ENCODE measurements at regions not wholly inside any gene's neighbourhood (a gene's known extent, or its start where the extent isn't known, plus 50 kb on each side); places are given as distances from the start of the nearest gene placed in this dataset.
"Not testable (repeated sequence)": the region's sequence is repeated elsewhere in the genome, so short reads cannot be mapped to it uniquely, and the experiment has no call there.

GRCh38 chr22:26763633-26764361 is 106.4 kb downstream of the MIAT start:
- Mint-ChIP-seq H3K4me3 (no peak overlapping the region), H3K27me3 (no peaks in the 10 kb centered on the region), H3K27ac (no peak overlapping the region), H3K9me3 (ENCODE audit: low read depth) (no peaks in the 10 kb centered on the region), H3K36me3 (peaks cover 13% of the 10 kb centered on the region), H3K4me1 (ENCODE audit: low read depth) (peaks cover 3% of the 10 kb centered on the region)

- peaks cover 3% of the 10 kb centered on the region for H3K4me1 Mint-ChIP-seq (ENCODE audit: low read depth)
- H3K27me3 Mint-ChIP-seq = no peaks in the 10 kb centered on the region
- peaks cover 13% of the 10 kb centered on the region for H3K36me3 Mint-ChIP-seq
- no peaks in the 10 kb centered on the region for H3K9me3 Mint-ChIP-seq (ENCODE audit: low read depth)
- H3K4me3 Mint-ChIP-seq = no peak overlapping the region
- no peak overlapping the region for H3K27ac Mint-ChIP-seq
These were observed 109.3 kb downstream of the MIAT start for GRCh38 chr22:26766510-26767350.

- no peaks in the 10 kb centered on the region for H3K27me3 Mint-ChIP-seq
- no peak overlapping the region for H3K27ac Mint-ChIP-seq
- H3K4me1 Mint-ChIP-seq (ENCODE audit: low read depth) = peaks cover 3% of the 10 kb centered on the region
- H3K36me3 Mint-ChIP-seq = peaks cover 13% of the 10 kb centered on the region
- H3K9me3 Mint-ChIP-seq (ENCODE audit: low read depth) = no peaks in the 10 kb centered on the region
- no peak overlapping the region for H3K4me3 Mint-ChIP-seq
These were observed 110.2 kb downstream of the MIAT start for GRCh38 chr22:26767351-26768155.

- Mint-ChIP-seq H3K27me3 (no peaks in the 10 kb centered on the region), H3K4me1 (ENCODE audit: low read depth) (peaks cover 3% of the 10 kb centered on the region), H3K4me3 (no peak overlapping the region), H3K36me3 (peaks cover 13% of the 10 kb centered on the region), H3K27ac (no peak overlapping the region), H3K9me3 (ENCODE audit: low read depth) (no peaks in the 10 kb centered on the region)
These were observed 110.7 kb downstream of the MIAT start for GRCh38 chr22:26768156-26768515.

- H3K27ac Mint-ChIP-seq = no peak overlapping the region
- H3K4me3 Mint-ChIP-seq = no peak overlapping the region
- H3K4me1 Mint-ChIP-seq (ENCODE audit: low read depth) = peaks cover 3% of the 10 kb centered on the region
- H3K9me3 Mint-ChIP-seq (ENCODE audit: low read depth) = no peaks in the 10 kb centered on the region
- no peaks in the 10 kb centered on the region for H3K27me3 Mint-ChIP-seq
- peaks cover 13% of the 10 kb centered on the region for H3K36me3 Mint-ChIP-seq
These were observed 111.6 kb downstream of the MIAT start for GRCh38 chr22:26768952-26769351.

- Mint-ChIP-seq H3K9me3 (ENCODE audit: low read depth) (no peaks in the 10 kb centered on the region), H3K27me3 (no peaks in the 10 kb centered on the region), H3K4me3 (no peak overlapping the region), H3K27ac (no peak overlapping the region), H3K4me1 (ENCODE audit: low read depth) (peaks cover 3% of the 10 kb centered on the region), H3K36me3 (peaks cover 17% of the 10 kb centered on the region)
These were observed 112.3 kb downstream of the MIAT start for GRCh38 chr22:26769663-26770062.

GRCh38 chr22:26770624-26771023 is 113.2 kb downstream of the MIAT start:
- H3K36me3 Mint-ChIP-seq = peaks cover 17% of the 10 kb centered on the region
- H3K9me3 Mint-ChIP-seq (ENCODE audit: low read depth) = no peaks in the 10 kb centered on the region
- peaks cover 3% of the 10 kb centered on the region for H3K4me1 Mint-ChIP-seq (ENCODE audit: low read depth)
- H3K27ac Mint-ChIP-seq = no peak overlapping the region
- no peaks in the 10 kb centered on the region for H3K27me3 Mint-ChIP-seq
- H3K4me3 Mint-ChIP-seq = no peak overlapping the region

- not testable (repeated sequence) for H3K27ac Mint-ChIP-seq; H3K27me3 Mint-ChIP-seq; H3K9me3 Mint-ChIP-seq (ENCODE audit: low read depth); H3K4me1 Mint-ChIP-seq (ENCODE audit: low read depth); H3K4me3 Mint-ChIP-seq
- H3K36me3 Mint-ChIP-seq = peaks cover 30% of the 10 kb centered on the region
These were observed 115.7 kb downstream of the MIAT start for GRCh38 chr22:26773054-26773453.

GRCh38 chr22:26775394-26775793 is 118.0 kb downstream of the MIAT start:
- H3K36me3 Mint-ChIP-seq = peaks cover 45% of the 10 kb centered on the region
- no peaks in the 10 kb centered on the region for H3K9me3 Mint-ChIP-seq (ENCODE audit: low read depth)
- no peak overlapping the region for H3K4me3 Mint-ChIP-seq
- H3K27me3 Mint-ChIP-seq = no peaks in the 10 kb centered on the region
- H3K4me1 Mint-ChIP-seq (ENCODE audit: low read depth) = no peaks in the 10 kb centered on the region
- H3K27ac Mint-ChIP-seq = no peak overlapping the region

GRCh38 chr22:26777156-26777801 is 119.9 kb downstream of the MIAT start:
- H3K27me3 Mint-ChIP-seq = no peaks in the 10 kb centered on the region

GRCh38 chr22:26778372-26778771 is 121.0 kb downstream of the MIAT start:
- H3K36me3 Mint-ChIP-seq = peaks cover 54% of the 10 kb centered on the region
- no peaks in the 10 kb centered on the region for H3K9me3 Mint-ChIP-seq (ENCODE audit: low read depth)
- H3K4me3 Mint-ChIP-seq = no peak overlapping the region
- H3K4me1 Mint-ChIP-seq (ENCODE audit: low read depth) = no peaks in the 10 kb centered on the region
- H3K27me3 Mint-ChIP-seq = no peaks in the 10 kb centered on the region
- no peak overlapping the region for H3K27ac Mint-ChIP-seq

More at GRCh38 chr22:26777156-26777801, 119.9 kb downstream of the MIAT start:
- peaks cover 53% of the 10 kb centered on the region for H3K36me3 Mint-ChIP-seq
- no peak overlapping the region for H3K27ac Mint-ChIP-seq
- no peak overlapping the region for H3K4me3 Mint-ChIP-seq
- no peaks in the 10 kb centered on the region for H3K9me3 Mint-ChIP-seq (ENCODE audit: low read depth)
- no peaks in the 10 kb centered on the region for H3K4me1 Mint-ChIP-seq (ENCODE audit: low read depth)

- H3K36me3 Mint-ChIP-seq = peaks cover 51% of the 10 kb centered on the region
- H3K4me1 Mint-ChIP-seq (ENCODE audit: low read depth) = no peaks in the 10 kb centered on the region
- no peak overlapping the region for H3K4me3 Mint-ChIP-seq
- H3K27ac Mint-ChIP-seq = no peak overlapping the region
- no peaks in the 10 kb centered on the region for H3K27me3 Mint-ChIP-seq
- H3K9me3 Mint-ChIP-seq (ENCODE audit: low read depth) = no peaks in the 10 kb centered on the region
These were observed 121.7 kb downstream of the MIAT start for GRCh38 chr22:26779108-26779507.

- peaks cover 47% of the 10 kb centered on the region for H3K36me3 Mint-ChIP-seq
These were observed 122.5 kb downstream of the MIAT start for GRCh38 chr22:26779929-26780328.

GRCh38 chr22:26780521-26780920 is 123.1 kb downstream of the MIAT start:
- H3K36me3 Mint-ChIP-seq = peaks cover 46% of the 10 kb centered on the region
- no peaks in the 10 kb centered on the region for H3K9me3 Mint-ChIP-seq (ENCODE audit: low read depth)
- H3K4me1 Mint-ChIP-seq (ENCODE audit: low read depth) = peaks cover 11% of the 10 kb centered on the region
- H3K4me3 Mint-ChIP-seq = no peak overlapping the region
- H3K27me3 Mint-ChIP-seq = no peaks in the 10 kb centered on the region
- no peak overlapping the region for H3K27ac Mint-ChIP-seq

More at GRCh38 chr22:26779929-26780328, 122.5 kb downstream of the MIAT start:
- peaks cover 5% of the 10 kb centered on the region for H3K4me1 Mint-ChIP-seq (ENCODE audit: low read depth)
- no peaks in the 10 kb centered on the region for H3K9me3 Mint-ChIP-seq (ENCODE audit: low read depth)
- H3K27me3 Mint-ChIP-seq = no peaks in the 10 kb centered on the region
- H3K4me3 Mint-ChIP-seq = no peak overlapping the region
- H3K27ac Mint-ChIP-seq = no peak overlapping the region
